KBM-7 (cell line): ENCODE measurements at regions not wholly inside any gene's neighbourhood (a gene's known extent, or its start where the extent isn't known, plus 50 kb on each side); places are given as distances from the start of the nearest gene placed in this dataset.

Experiments used
- DNase-seq: peaks from one replicate; pipeline ENCODE4 v3.0.0-alpha.2; 2015
- in situ Hi-C: fragments of 300-500 bp; cut with MboI; formaldehyde crosslinking; loops from 2 replicates; pipeline ENCODE4 v1.14.3; 2020; ENCODE audit warnings: low sequenced_read_pairs, low pct_unique_long_range_greater_than_20kb, mixed read lengths

DNA sequence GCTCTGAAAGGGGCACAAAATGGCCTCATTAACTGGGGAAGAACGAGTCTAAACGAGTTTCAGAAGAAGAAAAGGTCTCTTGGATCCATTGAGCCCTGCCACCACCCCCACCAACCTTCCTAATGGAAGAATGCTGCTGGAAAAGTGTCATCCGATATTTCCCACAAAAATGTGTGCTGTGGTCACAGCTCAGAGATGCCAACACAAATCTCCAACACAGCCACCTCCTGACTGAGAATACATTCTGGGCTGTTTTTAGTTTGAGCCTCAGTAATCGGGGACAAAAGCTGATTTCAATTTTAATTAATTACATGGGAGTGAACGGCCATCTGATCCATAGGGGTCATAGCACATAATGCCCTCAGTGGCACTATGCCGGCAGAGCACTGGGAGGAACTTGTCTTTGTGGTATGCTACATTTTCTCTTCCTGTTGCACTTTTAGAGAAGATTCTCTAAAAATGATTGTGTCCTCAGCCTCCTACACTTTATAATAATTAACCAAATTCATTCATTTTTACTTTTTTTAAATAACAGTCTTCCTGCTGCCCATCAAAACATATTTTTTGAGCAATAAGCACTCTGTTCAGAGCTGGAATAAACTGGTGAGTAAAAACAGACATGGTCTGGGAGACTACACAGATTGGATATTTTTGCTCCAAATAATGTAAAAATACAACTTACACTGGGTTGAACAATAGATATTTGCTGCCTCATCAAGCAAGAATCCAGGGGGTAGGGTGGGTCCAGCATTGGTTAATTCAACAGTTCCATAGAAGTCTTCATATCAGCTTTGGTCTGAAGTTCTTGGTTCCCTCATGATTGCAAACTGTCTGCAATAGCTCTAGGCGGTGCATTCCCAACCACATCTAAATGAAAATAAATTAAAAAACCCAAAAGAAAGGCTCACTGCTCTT is 143.6 kb upstream of the TMEM170B start:
- in situ Hi-C loops = no loop called here
- DNase-seq = peak; percentile 39

GRCh38 chr6:11392778-11393507 is 144.6 kb upstream of the TMEM170B start:
- DNase-seq = peak; percentile 95
- in situ Hi-C loops = no loop called here

- no peak for DNase-seq
- in situ Hi-C loops = no loop called here
Observed at GRCh38 chr6:11391934-11392777, 145.4 kb upstream of the TMEM170B start.

DNA sequence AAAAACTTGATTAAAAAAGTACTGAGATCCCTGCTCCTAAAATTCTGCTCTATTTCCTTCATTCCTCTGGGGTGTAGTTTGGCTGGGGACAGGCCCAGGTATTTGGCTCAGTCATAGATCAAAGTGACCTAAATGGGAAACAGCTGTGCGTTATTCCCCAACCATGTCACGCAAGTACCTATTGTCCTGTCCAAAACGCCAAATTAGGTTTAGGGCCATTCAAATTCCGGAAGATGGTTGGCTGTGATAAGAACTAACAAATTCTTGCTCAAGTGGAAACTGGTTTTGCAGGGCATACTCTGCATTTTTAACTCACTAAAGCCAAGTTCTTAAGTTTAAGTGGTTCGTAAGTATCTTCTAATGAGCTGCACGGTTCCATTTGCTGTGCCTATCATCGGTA is 147.6 kb upstream of the TMEM170B start:
- peak; percentile 61 for DNase-seq
- in situ Hi-C loops = no loop called here

GRCh38 chr6:11388983-11389944 is 148.3 kb upstream of the TMEM170B start:
- in situ Hi-C loops = no loop called here
- DNase-seq = no peak

DNA sequence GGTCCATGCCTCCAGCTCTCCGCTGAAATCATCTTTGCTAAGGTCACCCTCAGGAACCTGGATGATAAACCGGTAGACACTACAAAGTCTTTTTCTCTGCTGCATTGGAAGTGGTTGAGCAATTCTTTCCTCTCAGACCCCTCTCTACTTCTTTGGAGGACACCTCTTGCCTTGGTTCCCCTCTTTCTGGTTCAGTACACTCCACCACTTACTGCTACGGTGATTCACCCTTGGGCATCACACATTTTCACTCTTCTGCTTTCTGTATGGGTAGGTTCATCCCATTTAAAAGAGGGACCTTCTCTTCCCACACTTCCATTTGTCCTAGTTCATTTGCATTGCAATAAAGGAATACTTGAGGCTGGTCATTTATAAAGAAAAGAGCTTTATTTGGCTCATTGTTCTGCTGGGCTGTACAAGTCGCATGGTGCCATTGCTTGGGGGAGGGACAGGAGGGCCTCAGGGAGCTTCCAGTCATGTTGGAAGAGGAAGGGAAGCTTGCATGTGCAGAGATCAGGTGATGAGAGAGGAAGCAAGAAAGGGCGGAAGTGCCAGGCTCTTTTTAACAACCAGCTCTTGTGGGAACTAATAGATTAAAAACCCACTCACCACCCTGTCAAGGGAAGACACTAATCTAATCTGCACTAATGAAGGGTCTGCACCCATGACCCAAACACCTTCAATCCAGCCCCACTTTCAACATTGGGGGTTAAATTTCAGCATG is 149.7 kb upstream of the TMEM170B start:
- in situ Hi-C loops = no loop called here
- no peak for DNase-seq

GRCh38 chr6:11386726-11387125 is 150.8 kb upstream of the TMEM170B start:
- in situ Hi-C loops = no loop called here
- DNase-seq = no peak

GRCh38 chr6:11386323-11386722 is 151.2 kb upstream of the TMEM170B start:
- DNase-seq = no peak
- in situ Hi-C loops = no loop called here

GRCh38 chr6:11384531-11385309 is 152.3 kb upstream of the NEDD9 start:
- DNase-seq = no peak
- in situ Hi-C loops = no loop called here

- DNase-seq = peak; percentile 93
- in situ Hi-C loops = no loop called here
Observed at GRCh38 chr6:11381801-11382513, 149.5 kb upstream of the NEDD9 start.

GRCh38 chr6:11380969-11381744 is 148.7 kb upstream of the NEDD9 start:
- no peak for DNase-seq
- in situ Hi-C loops = no loop called here

DNA sequence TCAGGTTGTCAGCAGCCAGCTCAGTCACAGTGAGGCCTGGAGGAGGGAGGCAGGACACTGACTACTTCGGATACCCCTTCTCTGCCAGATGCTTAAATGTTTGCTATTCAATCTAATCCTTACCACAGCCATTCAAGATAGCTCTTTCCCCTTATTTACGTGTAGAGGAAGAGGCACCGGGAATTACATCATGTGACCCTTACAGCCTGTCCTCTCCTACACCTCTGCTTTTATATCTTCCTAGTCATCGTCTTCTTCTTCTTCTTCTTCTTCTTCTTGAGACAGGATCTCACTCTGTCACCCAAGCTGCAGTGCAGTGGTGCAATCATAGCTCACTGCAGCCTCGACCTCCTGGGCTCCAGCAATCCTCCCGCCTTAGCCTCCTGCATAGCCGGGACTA is 148.1 kb upstream of the NEDD9 start:
- in situ Hi-C loops = no loop called here
- no peak for DNase-seq

DNA sequence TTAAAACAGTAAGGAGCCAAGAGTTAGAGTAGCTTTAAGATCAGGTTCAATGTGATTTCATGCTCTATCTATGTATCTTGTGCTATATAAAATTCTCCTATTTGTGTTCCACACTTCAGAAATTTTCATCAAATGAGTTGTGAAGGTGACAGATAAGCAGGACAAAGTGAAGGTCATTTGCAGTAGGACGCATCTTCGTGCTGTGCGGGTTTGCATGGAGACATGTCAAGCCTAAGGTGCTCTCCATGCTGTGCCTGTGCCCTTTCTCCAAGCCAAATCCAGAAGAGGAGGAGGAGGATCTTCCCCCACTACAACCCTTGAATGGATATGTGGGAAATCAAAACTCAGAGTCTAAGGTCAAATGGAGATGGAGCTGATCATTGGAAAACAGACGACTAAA is 147.3 kb upstream of the NEDD9 start:
- no peak for DNase-seq
- in situ Hi-C loops = no loop called here

- DNase-seq = no peak
- in situ Hi-C loops = no loop called here
Observed at GRCh38 chr6:11378639-11379038, 146.2 kb upstream of the NEDD9 start.

DNA sequence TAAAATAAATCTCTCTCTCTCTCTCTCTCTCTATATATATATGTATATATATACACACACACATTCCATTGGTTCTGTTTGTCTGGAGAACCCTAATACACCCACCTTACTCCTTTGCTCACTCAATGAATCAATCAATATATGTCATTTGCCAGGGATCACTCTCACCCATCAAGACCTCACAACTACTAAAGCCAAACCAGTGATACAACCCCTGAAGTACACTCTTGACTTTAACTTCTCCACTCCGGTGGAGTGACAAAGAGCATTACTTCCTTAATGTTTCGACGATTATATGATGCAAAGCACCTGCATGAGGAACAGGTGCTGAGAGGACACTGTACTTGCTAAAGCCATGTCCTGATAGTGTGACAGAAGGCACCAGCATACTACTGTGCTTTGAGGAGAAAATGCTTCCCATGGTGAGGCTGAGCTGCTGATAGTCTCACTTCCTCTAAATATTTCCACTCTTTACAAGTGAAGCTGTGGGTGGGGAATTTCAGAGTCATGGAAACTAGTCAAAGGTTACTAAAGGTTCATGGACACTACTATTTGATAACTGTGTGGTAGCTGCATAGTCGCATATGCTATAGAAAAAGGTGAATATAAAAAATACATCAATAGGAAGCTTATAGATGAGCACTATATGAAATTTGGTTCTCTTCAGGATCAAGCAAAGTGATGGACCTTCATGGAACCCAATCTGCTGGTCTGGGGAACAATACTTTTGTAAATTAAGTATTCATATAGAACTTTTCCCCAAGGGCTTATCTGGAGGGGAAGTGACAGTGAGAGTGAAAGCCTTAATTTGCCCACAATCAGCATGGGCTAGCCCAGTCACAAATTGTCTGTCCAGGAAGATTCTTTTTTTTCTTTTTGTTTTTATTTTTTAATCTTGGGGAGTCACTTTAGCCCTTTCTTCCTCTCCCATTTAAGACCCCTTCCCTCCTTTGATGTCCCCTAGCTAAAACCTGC is 141.9 kb upstream of the NEDD9 start:
- in situ Hi-C loops = no loop called here
- peak; percentile 62 for DNase-seq
